Esophagus squamous epithelium (tissue), 5 donors: ENCODE measurements at regions not wholly inside any gene's neighbourhood (a gene's known extent, or its start where the extent isn't known, plus 50 kb on each side); places are given as distances from the start of the nearest gene placed in this dataset.

Experiments used
- DNase-seq: peaks from one replicate; lab custom pipeline; 2025; lab: John Stamatoyannopoulos, UW
- H3K27ac ChIP-seq, 4 donors: fragments of 200-600 bp; sonication (generic); one replicate each; pipeline ENCODE4 v1.5.1; 2016 to 2019; ENCODE audit warnings: mild to moderate bottlenecking in 1 of 4
- H3K27me3 ChIP-seq, 4 donors: fragments of 200-600 bp; sonication (generic); 1 replicate in 3 of 4; 2 replicates in 1 of 4; pipeline versions ENCODE4 v1.5.1 to v1.6.0; 2017 to 2021; ENCODE audit warnings: antibody characterized with exemption in 1 of 4
- H3K36me3 ChIP-seq, 3 donors: fragments of 200-600 bp; sonication (generic); one replicate each; pipeline ENCODE4 v1.5.1; 2016 to 2019
- H3K4me1 ChIP-seq, 3 donors: fragments of 200-600 bp; sonication (generic); one replicate each; pipeline ENCODE4 v1.5.1; 2017 to 2019
- H3K4me3 ChIP-seq, 4 donors: fragments of 200-600 bp; sonication (generic); 1 replicate in 3 of 4; 2 replicates in 1 of 4; pipeline ENCODE4 v1.5.1; 2016 to 2019; ENCODE audit warnings: mild to moderate bottlenecking in 2 of 4, moderate library complexity in 1 of 4
- H3K9me3 ChIP-seq, 3 donors: fragments of 200-600 bp; sonication (generic); one replicate each; pipeline ENCODE4 v1.5.1; 2016 to 2019
- POLR2A ChIP-seq, 4 donors: fragments of 450-650 bp; IDR thresholded peaks; one replicate each; pipeline ENCODE4 v1.6.1; 2017; ENCODE audit warnings: antibody characterized with exemption in 4 of 4, mild to moderate bottlenecking in 4 of 4, moderate library complexity in 3 of 4
- WGBS, 2 donors: methylation state at CpG; one replicate each; pipeline ENCODE4 v1.1.5; 2018; 5-methylcytosine and 5-hydroxymethylcytosine counted together
- intact Hi-C: fragments of 100-400 bp; cut with DNase I; formaldehyde crosslinking; loops from one replicate; pipeline ENCODE4 v1.15.0; 2022
- TF ChIP-seq, protein P1 (sequence below), 6 experiments: fragments of 450-650 bp in 4 of 6; fragments of 200-600 bp in 2 of 6; sonication (generic) in 2 of 6; IDR thresholded peaks; one replicate each; pipeline ENCODE4 v1.5.1; 2016 to 2019; ENCODE audit warnings: antibody characterized with exemption in 6 of 6, mild to moderate bottlenecking in 4 of 6, moderate library complexity in 4 of 6
- donor health status: DM: yes; HTN: yes; CAD: no.

DNA sequence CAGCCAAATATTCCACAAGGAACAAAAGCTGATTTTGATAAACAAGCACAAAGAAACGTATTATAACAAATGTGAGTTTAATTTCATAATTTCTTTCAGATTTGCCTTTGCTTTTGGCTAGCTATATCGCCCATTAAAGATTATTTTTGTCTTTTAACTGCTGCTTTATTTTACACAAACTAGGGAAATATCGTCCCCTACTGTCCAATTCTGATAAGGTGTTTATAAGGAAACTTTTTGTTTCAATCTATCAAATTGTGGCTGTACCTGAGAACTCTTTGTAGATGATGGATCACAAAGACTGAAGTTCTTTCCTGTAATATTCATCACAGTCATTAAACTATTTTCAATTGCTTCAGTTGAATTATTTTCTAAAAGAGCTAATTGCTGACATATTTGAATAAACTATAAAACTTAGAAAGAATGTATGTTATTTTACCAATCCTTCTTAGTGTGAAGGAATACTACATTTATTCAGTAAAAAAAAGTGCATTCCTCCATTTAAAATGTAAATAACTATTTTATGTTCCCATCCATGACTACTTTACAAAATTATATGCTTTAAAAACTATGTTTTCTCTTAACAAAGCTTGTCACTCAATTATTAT is 431.3 kb upstream of the ITGA1 start:
- no peak for DNase-seq
- Histone ChIP-seq H3K36me3 (no peaks in the 10 kb centered on the region), H3K4me3 (no peak overlapping the region), H3K27me3 (no peaks in the 10 kb centered on the region), H3K9me3 (no peaks in the 10 kb centered on the region), H3K4me1 (no peaks in the 10 kb centered on the region), H3K27ac (no peak overlapping the region)
- TF ChIP-seq, protein P1, sequence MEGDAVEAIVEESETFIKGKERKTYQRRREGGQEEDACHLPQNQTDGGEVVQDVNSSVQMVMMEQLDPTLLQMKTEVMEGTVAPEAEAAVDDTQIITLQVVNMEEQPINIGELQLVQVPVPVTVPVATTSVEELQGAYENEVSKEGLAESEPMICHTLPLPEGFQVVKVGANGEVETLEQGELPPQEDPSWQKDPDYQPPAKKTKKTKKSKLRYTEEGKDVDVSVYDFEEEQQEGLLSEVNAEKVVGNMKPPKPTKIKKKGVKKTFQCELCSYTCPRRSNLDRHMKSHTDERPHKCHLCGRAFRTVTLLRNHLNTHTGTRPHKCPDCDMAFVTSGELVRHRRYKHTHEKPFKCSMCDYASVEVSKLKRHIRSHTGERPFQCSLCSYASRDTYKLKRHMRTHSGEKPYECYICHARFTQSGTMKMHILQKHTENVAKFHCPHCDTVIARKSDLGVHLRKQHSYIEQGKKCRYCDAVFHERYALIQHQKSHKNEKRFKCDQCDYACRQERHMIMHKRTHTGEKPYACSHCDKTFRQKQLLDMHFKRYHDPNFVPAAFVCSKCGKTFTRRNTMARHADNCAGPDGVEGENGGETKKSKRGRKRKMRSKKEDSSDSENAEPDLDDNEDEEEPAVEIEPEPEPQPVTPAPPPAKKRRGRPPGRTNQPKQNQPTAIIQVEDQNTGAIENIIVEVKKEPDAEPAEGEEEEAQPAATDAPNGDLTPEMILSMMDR (IDR thresholded peaks at IDR 0.05), result peak in 4 of 6 experiments; percentile 23 to 45 (median 36)
- TF ChIP-seq POLR2A (IDR thresholded peaks at IDR 0.05), result no peak
- WGBS, 2 donors, result 8 to 24% methylated on average over 3 of the region's 3 CpGs
- intact Hi-C loops, result no loop called here

DNA sequence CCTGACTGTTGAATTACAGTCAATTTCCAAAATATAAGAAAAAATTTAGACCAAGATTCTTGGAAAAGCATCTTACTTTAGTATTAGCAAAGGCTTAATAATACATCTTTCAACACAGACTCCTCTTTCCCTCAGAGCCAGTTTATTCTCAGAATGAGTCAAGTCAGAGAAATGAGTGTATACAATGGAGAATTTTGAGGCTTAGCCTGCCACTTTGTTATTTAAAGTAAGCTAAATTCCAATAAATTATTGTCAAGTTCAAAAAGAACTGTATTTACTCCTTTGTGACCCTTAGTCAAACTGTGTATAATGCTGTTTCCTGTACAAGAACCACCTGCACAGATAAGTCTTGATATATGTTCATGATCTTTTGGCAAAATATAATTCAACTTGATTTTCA is 428.5 kb upstream of the ITGA1 start:
- H3K36me3 ChIP-seq, result no peaks in the 10 kb centered on the region
- no peaks in the 10 kb centered on the region for H3K4me1 ChIP-seq
- H3K27me3 ChIP-seq, result no peaks in the 10 kb centered on the region
- H3K27ac ChIP-seq, result no peak overlapping the region
- DNase-seq, result no peak
- no peak overlapping the region for H3K4me3 ChIP-seq
- H3K9me3 ChIP-seq, result no peaks in the 10 kb centered on the region
- TF ChIP-seq, protein P1 (IDR thresholded peaks at IDR 0.05), result no peak
- no peak for TF ChIP-seq POLR2A (IDR thresholded peaks at IDR 0.05)
- intact Hi-C loops, result no loop called here

DNA sequence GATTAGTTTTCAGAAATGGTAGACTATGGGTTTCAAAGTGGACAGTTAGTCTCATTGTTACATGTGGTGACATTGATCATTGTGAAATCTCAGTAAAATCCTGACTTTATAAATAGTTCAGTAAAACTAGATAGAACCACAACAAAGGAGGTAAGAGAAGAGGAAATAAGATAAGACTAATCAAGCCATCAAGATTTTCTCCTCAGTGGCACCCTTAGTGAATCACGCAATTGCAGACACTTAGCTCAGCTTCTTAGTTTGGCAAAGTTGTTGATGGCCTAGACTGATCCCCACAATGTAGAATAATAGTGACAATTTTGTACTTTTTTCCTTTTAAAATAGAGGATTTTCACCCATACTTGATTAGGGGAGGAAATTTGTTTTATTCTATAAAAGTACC is 426.7 kb upstream of the ITGA1 start:
- TF ChIP-seq POLR2A (IDR thresholded peaks at IDR 0.05), result no peak
- TF ChIP-seq, protein P1 (IDR thresholded peaks at IDR 0.05), result no peak
- WGBS, 2 donors, result 72 to 77% methylated on average over 1 of the region's 1 CpG
- Histone ChIP-seq H3K4me1 (no peaks in the 10 kb centered on the region), H3K4me3 (no peak overlapping the region), H3K27ac (no peak overlapping the region), H3K9me3 (no peaks in the 10 kb centered on the region), H3K27me3 (no peaks in the 10 kb centered on the region), H3K36me3 (no peaks in the 10 kb centered on the region)
- intact Hi-C loops, result no loop called here
- no peak for DNase-seq

DNA sequence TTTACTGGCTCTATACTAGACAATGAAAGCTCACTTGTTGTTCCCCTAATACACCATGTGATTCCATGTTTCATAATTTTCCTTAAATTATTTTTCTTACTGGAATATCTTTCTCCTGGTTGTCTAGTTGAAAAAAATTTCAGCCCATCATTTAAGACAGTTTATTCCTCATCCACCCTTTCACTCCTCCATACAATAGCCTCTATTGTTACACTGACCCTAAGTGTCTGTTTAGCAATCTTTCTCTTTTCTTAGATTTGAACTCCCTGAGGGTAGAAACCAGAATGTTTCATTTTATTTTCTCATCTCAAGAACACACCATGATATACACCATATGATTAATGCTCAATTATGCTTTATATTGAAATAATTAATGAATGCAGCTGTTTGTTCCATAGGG is 413.4 kb upstream of the ITGA1 start:
- Histone ChIP-seq H3K9me3 (no peaks in the 10 kb centered on the region), H3K4me1 (no peaks in the 10 kb centered on the region), H3K36me3 (no peaks in the 10 kb centered on the region), H3K27ac (no peak overlapping the region), H3K4me3 (no peak overlapping the region), H3K27me3 (no peaks in the 10 kb centered on the region)
- DNase-seq, result no peak
- intact Hi-C loops, result no loop called here
- TF ChIP-seq POLR2A (IDR thresholded peaks at IDR 0.05), result no peak
- TF ChIP-seq, protein P1 (IDR thresholded peaks at IDR 0.05), result no peak

DNA sequence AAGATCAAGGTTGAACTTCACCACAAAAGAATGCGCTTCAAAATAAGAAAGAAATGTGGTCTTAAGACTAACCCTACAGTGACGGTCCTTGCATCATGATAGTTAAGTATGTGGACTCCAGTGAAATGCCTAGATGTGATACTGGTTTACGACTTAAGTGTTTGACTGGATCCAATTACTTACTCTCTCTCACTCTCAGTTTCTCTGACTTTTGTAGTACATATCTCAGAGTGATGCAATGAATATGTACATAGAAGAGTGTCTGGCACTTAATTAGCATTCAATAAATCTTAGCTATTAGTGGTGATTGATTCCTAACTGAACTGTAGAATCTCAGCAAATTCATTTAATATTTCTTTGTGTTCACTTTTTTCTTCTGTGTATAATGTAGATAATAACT is 411.7 kb upstream of the ITGA1 start:
- H3K36me3 ChIP-seq, result no peaks in the 10 kb centered on the region
- intact Hi-C loops, result no loop called here
- H3K9me3 ChIP-seq, result no peaks in the 10 kb centered on the region
- DNase-seq, result no peak
- TF ChIP-seq, protein P1 (IDR thresholded peaks at IDR 0.05), result no peak
- TF ChIP-seq POLR2A (IDR thresholded peaks at IDR 0.05), result no peak
- no peak overlapping the region for H3K4me3 ChIP-seq
- 91 to 96% methylated on average over 3 of the region's 3 CpGs for WGBS, 2 donors
- H3K27me3 ChIP-seq, result no peaks in the 10 kb centered on the region
- H3K27ac ChIP-seq, result no peak overlapping the region
- H3K4me1 ChIP-seq, result no peaks in the 10 kb centered on the region
